GM06990 (cell line): ENCODE measurements at regions not wholly inside any gene's neighbourhood (a gene's known extent, or its start where the extent isn't known, plus 50 kb on each side); places are given as distances from the start of the nearest gene placed in this dataset.

Experiments
- DNase-seq: peaks from one replicate; pipeline ENCODE4 v3.0.0-alpha.2; 2011; ENCODE audit not compliant: insufficient read length; ENCODE audit errors: extremely low read depth
- H3K27me3 ChIP-seq: replicated peaks from 2 replicates; pipeline ENCODE4 v1.6.0; 2011; ENCODE audit warnings: low read length; ENCODE audit not compliant: control insufficient read depth, insufficient read depth
- H3K36me3 ChIP-seq: 2 replicates; pipeline ENCODE4 v1.5.1; 2011; ENCODE audit warnings: low read length; ENCODE audit not compliant: control insufficient read depth, insufficient read depth
- H3K4me3 ChIP-seq: replicated peaks from 2 replicates; pipeline ENCODE4 v1.5.1; 2011; ENCODE audit warnings: low read depth, mild to moderate bottlenecking, control low read depth, low read length
- CTCF ChIP-seq: IDR thresholded peaks from 2 replicates; pipeline ENCODE4 v1.5.1; 2011; ENCODE audit warnings: low read length, control low read depth, mild to moderate bottlenecking, inconsistent platforms; ENCODE audit not compliant: insufficient read depth, poor library complexity, severe bottlenecking

- no peak overlapping the region for H3K4me3 ChIP-seq
- H3K36me3 ChIP-seq: no peaks in the 10 kb centered on the region
- no peaks in the 10 kb centered on the region for H3K27me3 ChIP-seq
- DNase-seq: no peak
- TF ChIP-seq CTCF: no peak
Observed at GRCh38 chr5:26148569-26149107, 889.7 kb downstream of the CDH9 start.

- Histone ChIP-seq H3K4me3 (no peak overlapping the region), H3K27me3 (no peaks in the 10 kb centered on the region), H3K36me3 (no peaks in the 10 kb centered on the region)
- DNase-seq: no peak
- TF ChIP-seq CTCF: no peak
Observed at GRCh38 chr5:26143259-26143658, 895.1 kb downstream of the CDH9 start.

GRCh38 chr5:26121338-26121737 is 917.0 kb downstream of the CDH9 start:
- no peaks in the 10 kb centered on the region for H3K36me3 ChIP-seq
- H3K27me3 ChIP-seq: no peaks in the 10 kb centered on the region
- DNase-seq: no peak
- no peak for TF ChIP-seq CTCF
- H3K4me3 ChIP-seq: no peak overlapping the region

DNA sequence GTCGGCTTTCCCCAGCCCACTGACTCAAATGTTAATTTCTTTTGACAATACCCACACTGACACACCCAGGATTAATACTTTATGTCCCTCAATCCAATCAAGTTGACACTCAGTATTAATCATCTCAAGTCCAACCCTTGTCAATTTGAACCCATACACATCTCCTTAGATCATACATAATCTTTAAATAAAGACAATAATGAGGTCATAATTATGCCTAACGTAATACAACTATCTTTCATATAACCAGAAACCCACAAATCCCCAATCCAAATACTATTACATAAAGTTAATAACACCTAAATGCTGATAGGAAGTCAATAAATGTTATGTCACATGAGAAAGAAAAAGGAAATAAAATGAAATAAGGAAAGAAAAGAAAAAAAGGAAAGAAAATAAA is 934.2 kb downstream of the CDH9 start:
- H3K36me3 ChIP-seq: no peaks in the 10 kb centered on the region
- DNase-seq: no peak
- no peak for TF ChIP-seq CTCF
- no peak overlapping the region for H3K4me3 ChIP-seq
- no peaks in the 10 kb centered on the region for H3K27me3 ChIP-seq

DNA sequence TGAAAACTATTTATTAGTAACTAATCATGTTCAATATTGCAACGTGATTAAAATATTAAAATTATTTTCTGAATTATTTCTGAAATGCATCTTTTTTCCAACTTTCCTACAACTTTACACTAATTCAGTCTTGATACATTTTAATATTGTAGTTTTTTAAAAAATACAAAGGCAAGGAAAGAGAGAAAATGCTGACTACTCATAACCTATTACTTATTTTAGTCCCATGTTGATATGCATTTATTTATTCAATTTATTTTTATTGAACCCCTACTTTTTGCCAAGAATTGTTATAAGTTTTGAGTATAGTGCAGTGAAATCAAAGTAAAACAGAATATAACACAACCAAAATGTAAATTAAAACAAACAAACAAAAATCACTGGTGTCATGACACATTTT is 978.2 kb downstream of the CDH9 start:
- Histone ChIP-seq H3K27me3 (no peaks in the 10 kb centered on the region), H3K36me3 (no peaks in the 10 kb centered on the region), H3K4me3 (no peak overlapping the region)
- DNase-seq: no peak
- no peak for TF ChIP-seq CTCF

GRCh38 chr5:26054594-26054993 is 983.8 kb downstream of the CDH9 start:
- Histone ChIP-seq H3K36me3 (no peaks in the 10 kb centered on the region), H3K27me3 (no peaks in the 10 kb centered on the region), H3K4me3 (no peak overlapping the region)
- TF ChIP-seq CTCF: no peak
- no peak for DNase-seq
